Liver (tissue), 8 donors: ENCODE measurements at regions not wholly inside any gene's neighbourhood (a gene's known extent, or its start where the extent isn't known, plus 50 kb on each side); places are given as distances from the start of the nearest gene placed in this dataset. TPM values are rescaled to one million over a fixed set of nuclear protein-coding genes. Genes with fewer than 3 reads are reported as not detected.

ENCODE experiments used
- DNase-seq: peaks from one replicate; pipeline ENCODE4 v3.0.0-alpha.2; 2017; ENCODE audit warnings: low spot score
- H3K27ac ChIP-seq, 2 donors: one replicate each; pipeline ENCODE4 v1.7.0; 2013; ENCODE audit warnings: inconsistent platforms in 2 of 2, low read length in 2 of 2, control low read depth in 1 of 2, low read depth in 1 of 2, mild to moderate bottlenecking in 1 of 2
- H3K27me3 ChIP-seq, 4 donors: one replicate each; pipeline versions ENCODE4 v1.6.1 to v1.7.0; 2013; ENCODE audit warnings: low read length in 3 of 4, inconsistent platforms in 1 of 4, mild to moderate bottlenecking in 1 of 4, moderate library complexity in 1 of 4; ENCODE audit not compliant: control insufficient read depth in 4 of 4, insufficient read depth in 4 of 4
- H3K36me3 ChIP-seq, 4 donors: one replicate each; pipeline versions ENCODE4 v1.6.1 to v1.7.0; 2013; ENCODE audit warnings: low read length in 3 of 4, mild to moderate bottlenecking in 3 of 4, low read depth in 1 of 4, moderate library complexity in 1 of 4; ENCODE audit not compliant: control insufficient read depth in 4 of 4, insufficient read depth in 3 of 4
- H3K4me1 ChIP-seq, 4 donors: one replicate each; pipeline versions ENCODE4 v1.6.1 to v1.7.0; 2013; ENCODE audit warnings: low read length in 3 of 4, mild to moderate bottlenecking in 3 of 4, moderate library complexity in 1 of 4; ENCODE audit not compliant: control insufficient read depth in 4 of 4, insufficient read depth in 4 of 4
- H3K4me3 ChIP-seq, 3 donors: one replicate each; pipeline versions ENCODE4 v1.6.1 to v1.7.0; 2013; ENCODE audit warnings: low read length in 3 of 3, control low read depth in 1 of 3, low read depth in 1 of 3, mild to moderate bottlenecking in 1 of 3
- H3K9ac ChIP-seq, 2 donors: one replicate each; pipeline ENCODE4 v1.7.0; 2013; ENCODE audit warnings: low read length in 2 of 2, mild to moderate bottlenecking in 2 of 2, moderate library complexity in 2 of 2, control low read depth in 1 of 2, low read depth in 1 of 2
- H3K9me3 ChIP-seq, 4 donors: one replicate each; pipeline versions ENCODE4 v1.6.1 to v1.7.0; 2013; ENCODE audit warnings: low read length in 3 of 4; ENCODE audit not compliant: control insufficient read depth in 4 of 4
- FOXA1 ChIP-seq: IDR thresholded peaks from 2 replicates; pipeline ENCODE4 v1.6.1; 2016; ENCODE audit warnings: antibody characterized with exemption
- RAD21 ChIP-seq, 2 donors: IDR thresholded peaks; 2 replicates each; pipeline ENCODE4 v1.6.1; 2016; ENCODE audit warnings: antibody characterized with exemption in 2 of 2, mild to moderate bottlenecking in 2 of 2
- YY1 ChIP-seq: IDR thresholded peaks from 2 replicates; pipeline ENCODE4 v1.6.1; 2016; ENCODE audit warnings: antibody characterized with exemption, mild to moderate bottlenecking
- WGBS: extraction: QIAGEN DNeasy Blood & Tissue Kit; methylation state at CpG from one replicate; pipeline ENCODE4 v1.1.7; 2013; 5-methylcytosine and 5-hydroxymethylcytosine counted together
- small RNA-seq: library from RNA; depleted of rRNA; stranded (forward); fragments of <200 nt; gene quantifications from one replicate; pipeline ENCODE3, GENCODE V24; 2014
- donor health status: healthy.
- donor health status: healthy.
- donor health status: healthy.
- donor health status: healthy.

- Histone ChIP-seq H3K4me1 (no peaks in the 10 kb centered on the region), H3K9ac (no peak overlapping the region), H3K27ac (no peak overlapping the region), H3K27me3 (no peaks in the 10 kb centered on the region), H3K36me3 (no peaks in the 10 kb centered on the region), H3K9me3 (no peaks in the 10 kb centered on the region), H3K4me3 (no peak overlapping the region)
- no peak for TF ChIP-seq FOXA1
- TF ChIP-seq RAD21 (IDR thresholded peaks at IDR 0.05) = peak in 1 of 2 donors; percentile 32
- TF ChIP-seq YY1 = no peak
- 81% methylated on average over 5 of the region's 5 CpGs for WGBS
- DNase-seq = no peak
Observed at GRCh38 chrX:146481735-146482134, 327.8 kb upstream of the CXorf51B start.

Small RNA genes in the stretch of these regions (small RNA-seq; reads per million reads assigned to genes)
- gene RNA5SP517 = not detected
